ENCODE measurements at regions not wholly inside any gene's neighbourhood (a gene's known extent, or its start where the extent isn't known, plus 50 kb on each side); places are given as distances from the start of the nearest gene placed in this dataset.

DNA sequence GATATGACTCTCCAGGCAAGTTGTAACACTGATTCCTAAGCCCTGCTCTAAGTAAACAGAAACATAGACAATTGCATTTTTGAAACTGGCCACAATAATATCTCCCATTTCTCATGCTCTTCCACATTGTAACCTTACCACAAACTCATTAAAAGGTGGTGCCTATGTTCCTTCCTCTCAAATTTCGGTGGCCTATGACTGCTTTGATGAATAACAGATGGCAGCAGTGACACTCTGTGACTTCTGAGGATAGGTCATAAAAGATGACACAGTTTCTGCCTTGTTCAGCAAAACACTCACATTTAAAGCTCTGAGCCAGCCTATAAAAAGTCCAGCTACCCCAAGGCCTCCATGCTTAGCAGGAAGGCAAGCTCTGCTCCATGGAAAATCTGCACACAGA, 195.2 kb downstream of the EFHB start:
- no peak overlapping the region for H3K27ac ChIP-seq (ENCODE audit: poor library complexity, severe bottlenecking)
- H3K4me3 ChIP-seq (ENCODE audit: severe bottlenecking): no peak overlapping the region
- no peaks in the 10 kb centered on the region for H3K36me3 ChIP-seq (ENCODE audit: low read depth)
- TF ChIP-seq, protein P1, sequence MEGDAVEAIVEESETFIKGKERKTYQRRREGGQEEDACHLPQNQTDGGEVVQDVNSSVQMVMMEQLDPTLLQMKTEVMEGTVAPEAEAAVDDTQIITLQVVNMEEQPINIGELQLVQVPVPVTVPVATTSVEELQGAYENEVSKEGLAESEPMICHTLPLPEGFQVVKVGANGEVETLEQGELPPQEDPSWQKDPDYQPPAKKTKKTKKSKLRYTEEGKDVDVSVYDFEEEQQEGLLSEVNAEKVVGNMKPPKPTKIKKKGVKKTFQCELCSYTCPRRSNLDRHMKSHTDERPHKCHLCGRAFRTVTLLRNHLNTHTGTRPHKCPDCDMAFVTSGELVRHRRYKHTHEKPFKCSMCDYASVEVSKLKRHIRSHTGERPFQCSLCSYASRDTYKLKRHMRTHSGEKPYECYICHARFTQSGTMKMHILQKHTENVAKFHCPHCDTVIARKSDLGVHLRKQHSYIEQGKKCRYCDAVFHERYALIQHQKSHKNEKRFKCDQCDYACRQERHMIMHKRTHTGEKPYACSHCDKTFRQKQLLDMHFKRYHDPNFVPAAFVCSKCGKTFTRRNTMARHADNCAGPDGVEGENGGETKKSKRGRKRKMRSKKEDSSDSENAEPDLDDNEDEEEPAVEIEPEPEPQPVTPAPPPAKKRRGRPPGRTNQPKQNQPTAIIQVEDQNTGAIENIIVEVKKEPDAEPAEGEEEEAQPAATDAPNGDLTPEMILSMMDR (IDR thresholded peaks at IDR 0.05; ENCODE audit: poor library complexity, severe bottlenecking): no peak
- H3K4me1 ChIP-seq (ENCODE audit: insufficient read depth, poor library complexity, severe bottlenecking): no peaks in the 10 kb centered on the region
- no peak for ATAC-seq (ENCODE audit: low read depth)
- H3K27me3 ChIP-seq (ENCODE audit: insufficient read depth, poor library complexity, severe bottlenecking): no peaks in the 10 kb centered on the region
- DNase-seq (ENCODE audit: low spot score): no peak
- no peaks in the 10 kb centered on the region for H3K9me3 ChIP-seq (ENCODE audit: severe bottlenecking)

DNA sequence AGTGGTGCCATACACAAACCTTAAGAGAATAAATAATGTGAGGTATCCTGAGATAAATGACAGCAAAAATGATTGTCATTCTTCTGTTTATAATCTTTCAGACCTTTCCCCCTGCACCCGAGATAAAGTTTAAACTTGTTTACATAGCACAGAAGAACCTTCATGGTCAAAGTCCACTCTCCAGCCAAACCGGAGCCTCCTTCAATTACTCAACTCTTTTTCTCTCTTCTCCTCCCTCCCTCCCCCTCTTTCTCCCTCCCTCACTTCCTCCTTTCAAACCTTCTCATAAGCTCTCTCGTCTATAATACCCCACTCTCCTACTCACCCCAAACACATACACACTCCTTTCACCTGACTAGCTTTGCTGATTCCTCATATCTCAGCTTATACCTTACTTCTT, 198.9 kb downstream of the EFHB start:
- ATAC-seq (ENCODE audit: low read depth): no peak
- no peaks in the 10 kb centered on the region for H3K4me1 ChIP-seq (ENCODE audit: insufficient read depth, poor library complexity, severe bottlenecking)
- no peaks in the 10 kb centered on the region for H3K36me3 ChIP-seq (ENCODE audit: low read depth)
- no peaks in the 10 kb centered on the region for H3K27me3 ChIP-seq (ENCODE audit: insufficient read depth, poor library complexity, severe bottlenecking)
- DNase-seq (ENCODE audit: low spot score): no peak
- no peak overlapping the region for H3K27ac ChIP-seq (ENCODE audit: poor library complexity, severe bottlenecking)
- TF ChIP-seq, protein P1 (IDR thresholded peaks at IDR 0.05; ENCODE audit: poor library complexity, severe bottlenecking): no peak
- H3K4me3 ChIP-seq (ENCODE audit: severe bottlenecking): no peak overlapping the region
- no peaks in the 10 kb centered on the region for H3K9me3 ChIP-seq (ENCODE audit: severe bottlenecking)

DNA sequence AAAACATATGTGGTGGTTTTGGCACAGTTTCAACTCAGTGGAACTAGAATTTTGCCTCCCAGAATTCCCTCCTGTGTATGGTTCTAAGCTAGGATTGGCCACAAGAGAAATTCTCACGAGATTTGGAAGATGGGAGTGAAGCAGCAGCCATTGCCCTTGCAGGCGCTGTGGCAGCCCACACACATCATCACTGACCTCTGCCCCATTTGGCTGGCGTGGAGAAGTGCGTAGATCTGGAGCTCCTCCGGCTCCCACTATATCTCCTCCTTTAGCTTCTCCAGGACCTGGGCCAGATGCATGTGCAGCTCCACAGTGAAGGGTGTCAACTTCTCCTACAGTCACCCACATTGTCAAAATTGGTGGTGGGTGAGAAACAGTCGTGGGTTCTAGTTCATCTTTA, 199.6 kb downstream of the EFHB start:
- DNase-seq (ENCODE audit: low spot score) (no peak), ATAC-seq (ENCODE audit: low read depth) (no peak)
- no peak overlapping the region for H3K27ac ChIP-seq (ENCODE audit: poor library complexity, severe bottlenecking)
- H3K4me1 ChIP-seq (ENCODE audit: insufficient read depth, poor library complexity, severe bottlenecking): no peaks in the 10 kb centered on the region
- H3K36me3 ChIP-seq (ENCODE audit: low read depth): no peaks in the 10 kb centered on the region
- no peaks in the 10 kb centered on the region for H3K27me3 ChIP-seq (ENCODE audit: insufficient read depth, poor library complexity, severe bottlenecking)
- H3K9me3 ChIP-seq (ENCODE audit: severe bottlenecking): no peaks in the 10 kb centered on the region
- TF ChIP-seq, protein P1 (IDR thresholded peaks at IDR 0.05; ENCODE audit: poor library complexity, severe bottlenecking): no peak
- H3K4me3 ChIP-seq (ENCODE audit: severe bottlenecking): no peak overlapping the region

DNA sequence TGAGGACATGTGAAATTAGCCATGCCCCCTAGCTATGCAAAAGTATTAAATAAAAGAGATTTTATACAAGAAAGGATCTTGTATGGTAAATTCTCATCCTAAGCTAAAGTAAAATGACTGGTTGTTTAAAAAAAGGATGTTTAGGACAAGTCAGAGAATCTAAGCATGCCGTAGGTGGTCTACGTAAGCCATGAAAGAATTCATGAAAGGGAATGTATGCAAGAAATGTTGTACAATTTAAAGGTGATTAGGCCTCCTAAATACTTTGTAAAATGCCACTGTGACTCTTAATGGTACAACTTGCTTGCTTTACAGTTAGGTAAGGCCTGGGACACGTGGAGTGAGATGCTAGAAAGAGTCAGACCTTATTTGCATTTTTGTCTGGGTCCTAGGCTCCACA, 209.0 kb downstream of the EFHB start:
- ATAC-seq (ENCODE audit: low read depth) (no peak), DNase-seq (ENCODE audit: low spot score) (no peak)
- Histone ChIP-seq H3K9me3 (ENCODE audit: severe bottlenecking) (peaks cover 2% of the 10 kb centered on the region), H3K27me3 (ENCODE audit: insufficient read depth, poor library complexity, severe bottlenecking) (no peaks in the 10 kb centered on the region), H3K4me1 (ENCODE audit: insufficient read depth, poor library complexity, severe bottlenecking) (no peaks in the 10 kb centered on the region), H3K4me3 (ENCODE audit: severe bottlenecking) (no peak overlapping the region), H3K36me3 (ENCODE audit: low read depth) (no peaks in the 10 kb centered on the region), H3K27ac (ENCODE audit: poor library complexity, severe bottlenecking) (no peak overlapping the region)
- TF ChIP-seq, protein P1 (IDR thresholded peaks at IDR 0.05; ENCODE audit: poor library complexity, severe bottlenecking): no peak

DNA sequence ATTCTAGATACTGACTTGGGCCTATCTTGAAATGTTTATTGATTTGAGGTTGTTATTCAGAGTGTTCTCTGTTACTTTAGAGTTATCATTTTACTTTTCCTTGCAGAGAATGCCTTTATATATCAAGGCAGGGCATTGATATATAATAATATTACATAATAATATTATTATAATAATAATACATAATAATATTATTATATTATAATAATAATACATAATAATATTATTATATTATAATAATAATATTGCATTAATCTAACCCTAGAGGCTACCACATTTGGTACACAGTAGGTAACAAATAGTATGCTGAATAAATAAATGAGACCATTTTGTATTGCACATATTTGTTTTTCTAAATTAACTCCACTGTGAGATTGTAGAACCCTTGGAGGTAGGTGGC, 216.3 kb downstream of the EFHB start:
- Histone ChIP-seq H3K4me1 (ENCODE audit: insufficient read depth, poor library complexity, severe bottlenecking) (no peaks in the 10 kb centered on the region), H3K9me3 (ENCODE audit: severe bottlenecking) (no peaks in the 10 kb centered on the region), H3K36me3 (ENCODE audit: low read depth) (no peaks in the 10 kb centered on the region), H3K4me3 (ENCODE audit: severe bottlenecking) (no peak overlapping the region), H3K27ac (ENCODE audit: poor library complexity, severe bottlenecking) (no peak overlapping the region), H3K27me3 (ENCODE audit: insufficient read depth, poor library complexity, severe bottlenecking) (no peaks in the 10 kb centered on the region)
- no peak for ATAC-seq (ENCODE audit: low read depth)
- DNase-seq (ENCODE audit: low spot score): no peak
- TF ChIP-seq, protein P1 (IDR thresholded peaks at IDR 0.05; ENCODE audit: poor library complexity, severe bottlenecking): no peak
